GM18951 (cell line): ENCODE measurements at regions not wholly inside any gene's neighbourhood (a gene's known extent, or its start where the extent isn't known, plus 50 kb on each side); places are given as distances from the start of the nearest gene placed in this dataset.
"Not testable (repeated sequence)": the region's sequence is repeated elsewhere in the genome, so short reads cannot be mapped to it uniquely, and the experiment has no call there.

Experiments
- POLR2A ChIP-seq: IDR thresholded peaks from 4 replicates; pipeline ENCODE4 v1.6.1; 2011; ENCODE audit warnings: mild to moderate bottlenecking; ENCODE audit not compliant: insufficient read length, insufficient read depth; ENCODE audit errors: extremely low read depth
- in situ Hi-C: fragments of 300-500 bp; cut with MboI; formaldehyde crosslinking; loops from one replicate; pipeline ENCODE4 v1.12.0; 2022; ENCODE audit warnings: low sequenced_read_pairs, mixed read lengths, inconsistent platforms; ENCODE audit not compliant: unreplicated experiment

DNA sequence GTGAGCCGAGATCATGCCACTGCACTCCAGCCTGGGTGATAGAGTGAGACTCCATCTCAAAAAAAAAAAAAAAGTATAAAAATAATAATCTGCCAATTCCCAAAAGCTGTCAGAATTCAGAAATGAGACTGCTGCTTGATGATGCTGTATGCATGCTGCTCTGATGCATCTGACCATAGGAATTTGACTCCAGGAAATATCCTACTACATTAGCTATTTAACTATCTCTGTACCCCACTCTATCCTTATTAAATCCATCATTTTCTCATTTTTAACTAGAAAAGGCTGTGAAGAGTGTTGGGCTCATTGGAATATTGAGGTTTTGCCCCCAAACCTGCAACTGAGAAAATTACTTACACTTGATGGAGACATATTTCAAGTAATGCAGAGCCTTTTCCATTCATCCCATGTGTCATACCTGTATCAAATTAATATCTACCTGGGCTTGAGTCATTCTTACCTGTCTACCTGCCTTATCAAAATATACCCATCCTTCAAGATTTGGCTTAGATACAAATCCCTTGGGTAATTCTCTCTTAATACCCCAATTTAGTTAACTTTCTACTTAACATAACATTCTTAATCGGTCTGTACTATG lies 135.2 kb upstream of the PREP start:
- TF ChIP-seq POLR2A = no peak
- in situ Hi-C loops = no loop called here

- TF ChIP-seq POLR2A = no peak
- in situ Hi-C loops = no loop called here
Measured at GRCh38 chr6:105536961-105537360, 134.1 kb upstream of the PREP start.

GRCh38 chr6:105533301-105533700 lies 130.4 kb upstream of the PREP start:
- no peak for TF ChIP-seq POLR2A
- in situ Hi-C loops = no loop called here

DNA sequence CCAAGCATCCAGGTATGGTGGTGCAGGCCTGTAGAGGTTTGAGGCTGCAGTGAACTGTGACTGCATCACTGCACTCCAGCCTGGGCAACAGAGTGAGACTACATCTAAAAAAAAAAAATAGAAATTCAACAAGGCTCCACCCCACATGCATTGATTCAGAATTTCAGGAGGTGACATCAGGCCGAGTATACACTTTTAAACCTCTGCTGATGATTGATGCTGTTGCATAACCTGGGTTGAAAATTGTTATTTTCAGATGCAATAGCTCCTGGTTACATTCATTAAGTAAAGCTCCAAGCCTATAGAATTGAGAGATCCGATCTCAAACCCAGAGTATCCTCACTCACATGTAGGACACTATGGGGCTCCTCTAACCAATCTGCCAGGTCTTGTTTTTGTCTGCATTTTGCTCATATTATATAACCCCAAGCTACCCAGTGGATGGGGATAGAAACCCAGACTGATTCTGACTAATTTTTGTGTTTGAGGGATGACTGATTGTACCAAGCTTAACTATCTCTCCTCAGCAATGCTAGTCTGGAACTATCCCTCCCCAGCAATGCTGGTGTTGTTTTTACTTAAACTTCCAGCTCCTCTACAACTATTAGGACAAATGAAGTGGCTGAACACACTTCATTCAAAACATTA lies 123.5 kb upstream of the PREP start:
- in situ Hi-C loops = no loop called here
- no peak for TF ChIP-seq POLR2A

GRCh38 chr6:105522626-105523322 lies 119.9 kb upstream of the PREP start:
- in situ Hi-C loops = no loop called here
- no peak for TF ChIP-seq POLR2A

- TF ChIP-seq POLR2A = no peak
- in situ Hi-C loops = no loop called here
Measured at GRCh38 chr6:105519954-105520353, 117.1 kb upstream of the PREP start.

- in situ Hi-C loops = not testable (repeated sequence)
Measured at GRCh38 chr6:105518993-105519392, 116.1 kb upstream of the PREP start.

DNA sequence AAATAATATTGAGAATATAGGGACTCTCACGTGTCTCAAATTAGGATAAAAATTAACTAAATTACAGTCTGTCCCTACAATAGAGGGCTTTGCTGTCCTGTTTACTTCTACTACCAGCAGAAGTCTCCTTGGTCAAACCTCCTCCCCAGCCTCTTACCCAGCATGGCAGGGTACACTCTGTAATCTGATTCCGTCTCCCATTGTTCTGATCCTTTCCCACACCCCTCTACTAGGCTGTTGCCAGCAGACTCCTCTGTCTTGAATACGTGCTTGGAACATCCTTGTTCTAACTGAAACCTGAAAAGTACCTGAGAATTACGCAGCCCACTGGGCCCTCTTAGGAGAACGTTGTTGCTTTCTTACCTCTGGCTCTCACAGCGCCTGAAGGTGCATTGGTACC lies 112.2 kb upstream of the PREP start:
- in situ Hi-C loops = no loop called here
- TF ChIP-seq POLR2A = no peak

GRCh38 chr6:105514306-105514705 lies 111.4 kb upstream of the PREP start:
- TF ChIP-seq POLR2A = no peak
- in situ Hi-C loops = no loop called here

GRCh38 chr6:105511639-105512038 lies 108.8 kb upstream of the PREP start:
- in situ Hi-C loops = no loop called here

GRCh38 chr6:105510746-105511145 lies 107.9 kb upstream of the PREP start:
- TF ChIP-seq POLR2A = no peak
- in situ Hi-C loops = no loop called here

More at GRCh38 chr6:105511639-105512038, 108.8 kb upstream of the PREP start:
- TF ChIP-seq POLR2A = no peak

GRCh38 chr6:105509506-105510331 lies 106.8 kb upstream of the PREP start:
- TF ChIP-seq POLR2A = no peak
- in situ Hi-C loops = no loop called here

- TF ChIP-seq POLR2A = no peak
- in situ Hi-C loops = no loop called here
Measured at GRCh38 chr6:105507811-105508210, 104.9 kb upstream of the PREP start.

DNA sequence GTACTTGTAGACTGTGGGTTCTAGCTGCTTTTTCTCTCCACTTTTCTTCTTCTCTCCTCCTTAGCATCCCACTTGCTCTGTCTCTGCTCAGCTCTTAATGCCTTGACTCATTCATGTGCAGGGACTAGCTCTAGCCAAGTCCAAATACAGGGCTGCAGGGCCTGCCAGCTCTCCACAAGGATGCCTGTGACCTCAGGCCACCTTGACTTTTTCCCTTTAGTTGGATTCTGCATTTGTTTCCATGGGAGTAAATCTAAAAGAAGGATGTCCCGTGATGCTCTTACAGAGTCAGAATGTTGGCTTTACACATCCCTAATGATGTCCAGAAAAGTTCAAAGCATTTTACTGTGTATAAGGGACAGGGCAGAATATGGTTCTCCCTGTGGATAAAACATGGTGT lies 101.8 kb upstream of the PREP start:
- in situ Hi-C loops = no loop called here
- TF ChIP-seq POLR2A = no peak

- in situ Hi-C loops = no loop called here
- TF ChIP-seq POLR2A = no peak
Measured at GRCh38 chr6:105503641-105504040, 100.8 kb upstream of the PREP start.
